H9 (cell line): ENCODE measurements at regions not wholly inside any gene's neighbourhood (a gene's known extent, or its start where the extent isn't known, plus 50 kb on each side); places are given as distances from the start of the nearest gene placed in this dataset.

Source experiments
- DNase-seq: peaks from one replicate; pipeline ENCODE4 v3.0.0-alpha.2; 2017
- H2AFZ ChIP-seq: one replicate; pipeline ENCODE4 v1.6.1; 2013; ENCODE audit warnings: mild to moderate bottlenecking, low read length, control low read depth, moderate library complexity
- H2AK5ac ChIP-seq: 2 replicates; pipeline ENCODE4 v1.6.1; 2013; ENCODE audit warnings: low read length, control low read depth, mixed read lengths; ENCODE audit not compliant: insufficient read length
- H2BK120ac ChIP-seq: one replicate; pipeline ENCODE4 v1.6.1; 2013; ENCODE audit warnings: low read depth, mild to moderate bottlenecking, low read length, control low read depth, inconsistent platforms; ENCODE audit not compliant: poor library complexity, severe bottlenecking
- H2BK12ac ChIP-seq: 2 replicates; pipeline ENCODE4 v1.6.1; 2013; ENCODE audit warnings: low read length, control low read depth, mixed read lengths, low read depth; ENCODE audit not compliant: insufficient read length
- H2BK15ac ChIP-seq: 2 replicates; pipeline ENCODE4 v1.6.1; 2013; ENCODE audit warnings: low read depth, low read length, control low read depth
- H2BK20ac ChIP-seq: one replicate; pipeline ENCODE4 v1.6.1; 2013; ENCODE audit warnings: low read depth, mild to moderate bottlenecking, low read length, control low read depth, inconsistent platforms; ENCODE audit not compliant: poor library complexity, severe bottlenecking
- H2BK5ac ChIP-seq: 2 replicates; pipeline ENCODE4 v1.6.1; 2013; ENCODE audit warnings: low read length, control low read depth, mixed read lengths; ENCODE audit not compliant: insufficient read length
- H3K14ac ChIP-seq: 2 replicates; pipeline ENCODE4 v1.6.1; 2013; ENCODE audit warnings: low read length, control low read depth; ENCODE audit not compliant: insufficient read depth
- H3K18ac ChIP-seq: 2 replicates; pipeline ENCODE4 v1.6.1; 2013; ENCODE audit warnings: low read depth, mild to moderate bottlenecking, mixed read lengths, low read length, control low read depth; ENCODE audit not compliant: insufficient read length
- H3K23ac ChIP-seq: 2 replicates; pipeline ENCODE4 v1.6.1; 2013; ENCODE audit warnings: low read length, control low read depth, mixed read lengths, low read depth; ENCODE audit not compliant: insufficient read length
- H3K23me2 ChIP-seq: 2 replicates; pipeline ENCODE4 v1.6.1; 2013; ENCODE audit warnings: low read depth, mild to moderate bottlenecking, mixed read lengths, low read length, control low read depth; ENCODE audit not compliant: insufficient read length, poor library complexity, severe bottlenecking
- H3K27ac ChIP-seq: 2 replicates; pipeline ENCODE4 v1.5.1; 2013; ENCODE audit warnings: low read length, control low read depth, mixed read lengths, low read depth; ENCODE audit not compliant: insufficient read length
- H3K27me3 ChIP-seq: 2 replicates; pipeline ENCODE4 v1.6.1; 2013; ENCODE audit warnings: low read length, control low read depth, inconsistent platforms; ENCODE audit not compliant: insufficient read depth
- H3K4ac ChIP-seq: 2 replicates; pipeline ENCODE4 v1.6.1; 2013; ENCODE audit warnings: low read depth, mild to moderate bottlenecking, control low read depth, inconsistent platforms, low read length, moderate library complexity
- H3K4me1 ChIP-seq: 2 replicates; pipeline ENCODE4 v1.6.1; 2013; ENCODE audit warnings: low read length, control low read depth, inconsistent platforms; ENCODE audit not compliant: insufficient read depth
- H3K4me2 ChIP-seq: 2 replicates; pipeline ENCODE4 v1.6.1; 2013; ENCODE audit warnings: low read length, control low read depth, mixed read lengths; ENCODE audit not compliant: insufficient read length, insufficient read depth
- H3K56ac ChIP-seq: 2 replicates; pipeline ENCODE4 v1.6.1; 2013; ENCODE audit warnings: low read depth, mild to moderate bottlenecking, mixed read lengths, low read length, control low read depth; ENCODE audit not compliant: insufficient read length
- H3K79me1 ChIP-seq: 2 replicates; pipeline ENCODE4 v1.6.1; 2013; ENCODE audit warnings: low read depth, mild to moderate bottlenecking, moderate library complexity, low read length, control low read depth, inconsistent platforms; ENCODE audit not compliant: insufficient read depth, poor library complexity, severe bottlenecking
- H3K79me2 ChIP-seq: 2 replicates; pipeline ENCODE4 v1.6.1; 2013; ENCODE audit warnings: low read length, control low read depth, inconsistent platforms; ENCODE audit not compliant: insufficient read depth
- H3K9ac ChIP-seq: 2 replicates; pipeline ENCODE4 v1.6.1; 2013; ENCODE audit warnings: low read length, control low read depth, mixed read lengths; ENCODE audit not compliant: insufficient read length; ENCODE audit errors: extremely low read depth
- H3K9me3 ChIP-seq: one replicate; pipeline ENCODE4 v1.6.1; 2013; ENCODE audit warnings: low read depth, low read length, inconsistent platforms; ENCODE audit not compliant: control insufficient read depth
- H3T11ph ChIP-seq: one replicate; pipeline ENCODE4 v1.6.1; 2013; ENCODE audit warnings: mild to moderate bottlenecking, low read length, control low read depth, inconsistent platforms
- H4K20me1 ChIP-seq: one replicate; pipeline ENCODE4 v1.6.1; 2013; ENCODE audit not compliant: control insufficient read depth, insufficient read length, insufficient read depth
- H4K5ac ChIP-seq: 2 replicates; pipeline ENCODE4 v1.6.1; 2013; ENCODE audit warnings: low read depth, mild to moderate bottlenecking, mixed read lengths, low read length, control low read depth; ENCODE audit not compliant: insufficient read length
- H4K8ac ChIP-seq: replicated peaks from 2 replicates; pipeline ENCODE4 v1.6.1; 2013; ENCODE audit warnings: low read length, control low read depth, mixed read lengths, low read depth; ENCODE audit not compliant: insufficient read length
- H4K91ac ChIP-seq: 2 replicates; pipeline ENCODE4 v1.6.1; 2013; ENCODE audit warnings: low read depth, mild to moderate bottlenecking, moderate library complexity, mixed read lengths, low read length, control low read depth; ENCODE audit not compliant: insufficient read length
- H3K27ac Mint-ChIP-seq, 3 experiments: 2 replicates in 2 of 3; 3 replicates in 1 of 3; pipeline ENCODE4 v1.8.0; 2020 to 2021; ENCODE audit warnings: mixed read lengths in 3 of 3, mild to moderate bottlenecking in 1 of 3, moderate library complexity in 1 of 3
- H3K27me3 Mint-ChIP-seq: 2 replicates; pipeline ENCODE4 v1.8.0; 2021; ENCODE audit warnings: low read depth, mild to moderate bottlenecking, moderate library complexity, mixed read lengths
- H3K36me3 Mint-ChIP-seq, 3 experiments: 2 replicates in 2 of 3; 3 replicates in 1 of 3; pipeline ENCODE4 v1.8.0; 2020 to 2021; ENCODE audit warnings: low read depth in 3 of 3, mixed read lengths in 3 of 3; ENCODE audit not compliant: insufficient read depth in 1 of 3
- H3K4me1 Mint-ChIP-seq, 2 experiments: 2 replicates each; pipeline ENCODE4 v1.8.0; 2020; ENCODE audit warnings: mixed read lengths in 2 of 2
- H3K4me3 Mint-ChIP-seq, 2 experiments: 2 replicates in 1 of 2; 3 replicates in 1 of 2; pipeline ENCODE4 v1.8.0; 2020 to 2021; ENCODE audit warnings: mild to moderate bottlenecking in 2 of 2, mixed read lengths in 2 of 2, moderate library complexity in 1 of 2
- H3K9me3 Mint-ChIP-seq, 2 experiments: 2 replicates in 1 of 2; 3 replicates in 1 of 2; pipeline ENCODE4 v1.8.0; 2020; ENCODE audit warnings: mild to moderate bottlenecking in 2 of 2, mixed read lengths in 2 of 2, moderate library complexity in 1 of 2
- CTCF ChIP-seq: fragments of 200-600 bp; sonication (generic); conservative IDR thresholded peaks from 3 replicates; pipeline ENCODE4 v1.8.0; 2021; ENCODE audit warnings: antibody characterized with exemption, mild to moderate bottlenecking
- WGBS: extraction: QIAGEN DNeasy Blood & Tissue Kit; methylation state at CpG from one replicate; pipeline ENCODE4 v1.1.7; 2013; ENCODE audit warnings: missing lambda C conversion rate, low lambda C conversion rate, mixed read lengths; ENCODE audit not compliant: insufficient read length; ENCODE audit errors: extremely low coverage; 5-methylcytosine and 5-hydroxymethylcytosine counted together

DNA sequence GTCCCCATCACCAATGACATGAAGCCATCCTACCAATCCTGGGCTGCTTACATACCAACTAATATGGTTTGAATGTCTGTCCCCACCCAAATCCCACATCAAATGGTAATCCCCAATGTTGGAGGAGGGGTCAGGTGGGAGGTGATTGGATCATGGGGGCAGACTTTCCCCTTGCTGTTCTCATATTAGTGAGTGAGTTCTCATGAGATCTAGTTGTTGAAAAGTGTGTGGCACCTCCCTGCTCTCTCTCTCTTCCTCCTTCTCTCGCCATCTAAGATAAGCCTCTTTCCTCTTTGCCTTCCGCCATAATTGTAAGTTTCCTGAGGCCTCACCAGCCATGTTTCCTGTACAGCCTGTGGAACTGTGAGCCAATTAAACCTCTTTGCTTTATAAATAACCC lies 53.6 kb upstream of the FAM124A start:
- Histone ChIP-seq H3K18ac (peak overlapping the region; percentile 82), H2BK15ac (no peak overlapping the region), H2AFZ (no peak overlapping the region), H2BK5ac (peak overlapping the region; percentile 79), H4K5ac (no peak overlapping the region), H2BK20ac (peak overlapping the region; percentile 49), H3K79me1 (no peaks in the 10 kb centered on the region), H3K56ac (no peak overlapping the region), H3K4me1 (peaks cover 12% of the 10 kb centered on the region), H2BK120ac (peak overlapping the region; percentile 88), H3K4me2 (peak overlapping the region; percentile 45), H3K9ac (peak overlapping the region; percentile 66), H2AK5ac (peak overlapping the region; percentile 28), H4K8ac (no peak overlapping the region), H3K14ac (no peak overlapping the region), H3K9me3 (no peaks in the 10 kb centered on the region), H3T11ph (peak overlapping the region; percentile 85), H3K79me2 (peaks cover 6% of the 10 kb centered on the region; the same call in 1 of the 2 replicates), H3K27ac (peak overlapping the region; percentile 100), H2BK12ac (no peak overlapping the region), H4K91ac (no peak overlapping the region), H3K23me2 (no peaks in the 10 kb centered on the region), H3K4ac (peak overlapping the region; percentile 38; the same call in 1 of the 2 replicates), H4K20me1 (no peaks in the 10 kb centered on the region), H3K23ac (no peak overlapping the region), H3K27me3 (no peaks in the 10 kb centered on the region)
- Mint-ChIP-seq H3K27ac (peak overlapping the region; percentile 96 to 99 (median 98)), H3K36me3 (peaks cover 30 to 40% (median 31%) of the 10 kb centered on the region in 3 experiments), H3K4me1 (peaks cover 41 to 59% of the 10 kb centered on the region in 2 experiments), H3K9me3 (peaks cover 0 to 13% of the 10 kb centered on the region in 2 experiments; a peak in 3 of 5 replicates), H3K4me3 (peak overlapping the region; percentile 97 to 98), H3K27me3 (no peaks in the 10 kb centered on the region; the same call in 1 of the 2 replicates)
- peak; percentile 66 for DNase-seq
- WGBS: no CpG with 5 or more reads among the region's 2 CpGs
- no peak for TF ChIP-seq CTCF
